ENCODE measurements at regions not wholly inside any gene's neighbourhood (a gene's known extent, or its start where the extent isn't known, plus 50 kb on each side); places are given as distances from the start of the nearest gene placed in this dataset.

DNA sequence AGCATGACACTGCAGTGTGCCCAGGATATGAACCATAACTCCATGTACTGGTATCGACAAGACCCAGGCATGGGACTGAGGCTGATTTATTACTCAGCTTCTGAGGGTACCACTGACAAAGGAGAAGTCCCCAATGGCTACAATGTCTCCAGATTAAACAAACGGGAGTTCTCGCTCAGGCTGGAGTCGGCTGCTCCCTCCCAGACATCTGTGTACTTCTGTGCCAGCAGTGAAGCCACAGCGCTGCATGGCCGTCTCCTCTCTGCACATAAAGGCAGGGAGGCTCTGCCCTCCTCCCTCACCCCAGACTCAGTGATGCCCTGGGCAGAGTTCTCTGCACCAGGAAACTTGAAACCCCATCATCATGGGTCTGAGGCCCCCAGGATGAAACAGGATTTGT lies 70.7 kb upstream of the PRSS58 start:
- peaks cover 0 to 4% of the 10 kb centered on the region in 2 experiments; a peak in 1 of 5 replicates for H3K27me3 ChIP-seq (ENCODE audit: control insufficient read depth in 1 of 2, insufficient read depth in 2 of 2, low read length in 2 of 2)
- no peak overlapping the region for H3K4me3 ChIP-seq (replicated peaks in 1 of 3; ENCODE audit: insufficient read depth in 1 of 3, low read depth in 2 of 3, low read length in 3 of 3)
- no peaks in the 10 kb centered on the region for H3K9me3 ChIP-seq (ENCODE audit: low read length)
- no peak overlapping the region for H3K27ac ChIP-seq (ENCODE audit: extremely low read length, insufficient read depth, low read length)
- DNase-seq (ENCODE audit: low spot score) (no peak), ATAC-seq (no peak), FAIRE-seq (no peak)
- ChIA-PET POLR2A (no interaction called here), CTCF (ENCODE audit: low intra/inter-chr PET ratio, low total read pairs) (no interaction called here)
- intact Hi-C loops (cut with micrococcal nuclease; ENCODE audit: unreplicated experiment) = no loop called here
- no peak overlapping the region for H3K4me2 ChIP-seq (ENCODE audit: low read depth, low read length)
- H2AFZ ChIP-seq (ENCODE audit: low read length) = no peak overlapping the region
- WGBS (ENCODE audit: low lambda C conversion rate) = 0% methylated on average over 1 of the region's 6 CpGs
- no peaks in the 10 kb centered on the region for H3K36me3 ChIP-seq (replicated peaks in 1 of 2; ENCODE audit: control insufficient read depth in 1 of 2, insufficient read depth in 2 of 2, low read length in 2 of 2)
- H3K4me1 ChIP-seq (ENCODE audit: insufficient read depth, low read length) = no peaks in the 10 kb centered on the region
- H3K9ac ChIP-seq (ENCODE audit: insufficient read depth, low read depth, low read length) = no peak overlapping the region
- H4K20me1 ChIP-seq (ENCODE audit: insufficient read depth, low read length) = no peaks in the 10 kb centered on the region
- no TSS peak for BruUV-seq (replicated peaks)
- in situ Hi-C loops (cut with HindIII; ENCODE audit: extremely low pct_ligation_motif_present, low pct_unique_long_range_greater_than_20kb) = no loop called here
- H3K79me2 ChIP-seq (ENCODE audit: insufficient read depth, low read length) = no peaks in the 10 kb centered on the region
- no peak for TF ChIP-seq RBAK (CRISPR knock-in tag; IDR thresholded peaks at IDR 0.05)
- TF ChIP-seq ATF5 (CRISPR knock-in tag; IDR thresholded peaks at IDR 0.05; ENCODE audit: low read depth) = no peak
- no peak for TF ChIP-seq ZNF496 (CRISPR knock-in tag; IDR thresholded peaks at IDR 0.05; ENCODE audit: insufficient replicate concordance)
- no peak for TF ChIP-seq MIER2 (CRISPR knock-in tag; IDR thresholded peaks at IDR 0.05)
- TF ChIP-seq ZNF143 (CRISPR knock-in tag; IDR thresholded peaks at IDR 0.05) = no peak
- TF ChIP-seq SNAI1 (CRISPR knock-in tag; IDR thresholded peaks at IDR 0.05; ENCODE audit: borderline replicate concordance) = no peak
- no peak for TF ChIP-seq NFE2L1 (CRISPR knock-in tag; IDR thresholded peaks at IDR 0.05; ENCODE audit: borderline replicate concordance)
- TF ChIP-seq HNF1A (IDR thresholded peaks at IDR 0.05; ENCODE audit: low read depth) = no peak
- TF ChIP-seq HNF1A (CRISPR knock-in tag; IDR thresholded peaks at IDR 0.05; ENCODE audit: borderline replicate concordance) = no peak
- no peak for TF ChIP-seq SRSF9 (IDR thresholded peaks at IDR 0.05; ENCODE audit: borderline replicate concordance, insufficient read depth, low read depth, low read length, poor library complexity, severe bottlenecking)
- TF ChIP-seq, protein P1, sequence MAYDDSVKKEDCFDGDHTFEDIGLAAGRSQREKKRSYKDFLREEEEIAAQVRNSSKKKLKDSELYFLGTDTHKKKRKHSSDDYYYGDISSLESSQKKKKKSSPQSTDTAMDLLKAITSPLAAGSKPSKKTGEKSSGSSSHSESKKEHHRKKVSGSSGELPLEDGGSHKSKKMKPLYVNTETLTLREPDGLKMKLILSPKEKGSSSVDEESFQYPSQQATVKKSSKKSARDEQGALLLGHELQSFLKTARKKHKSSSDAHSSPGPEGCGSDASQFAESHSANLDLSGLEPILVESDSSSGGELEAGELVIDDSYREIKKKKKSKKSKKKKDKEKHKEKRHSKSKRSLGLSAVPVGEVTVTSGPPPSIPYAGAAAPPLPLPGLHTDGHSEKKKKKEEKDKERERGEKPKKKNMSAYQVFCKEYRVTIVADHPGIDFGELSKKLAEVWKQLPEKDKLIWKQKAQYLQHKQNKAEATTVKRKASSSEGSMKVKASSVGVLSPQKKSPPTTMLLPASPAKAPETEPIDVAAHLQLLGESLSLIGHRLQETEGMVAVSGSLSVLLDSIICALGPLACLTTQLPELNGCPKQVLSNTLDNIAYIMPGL (CRISPR knock-in tag; IDR thresholded peaks at IDR 0.05; ENCODE audit: borderline replicate concordance in 1 of 2, low read depth in 1 of 2) = no peak
- TF ChIP-seq ARNT2 (CRISPR knock-in tag; IDR thresholded peaks at IDR 0.05; ENCODE audit: low read depth) = no peak
- TF ChIP-seq, protein P2, sequence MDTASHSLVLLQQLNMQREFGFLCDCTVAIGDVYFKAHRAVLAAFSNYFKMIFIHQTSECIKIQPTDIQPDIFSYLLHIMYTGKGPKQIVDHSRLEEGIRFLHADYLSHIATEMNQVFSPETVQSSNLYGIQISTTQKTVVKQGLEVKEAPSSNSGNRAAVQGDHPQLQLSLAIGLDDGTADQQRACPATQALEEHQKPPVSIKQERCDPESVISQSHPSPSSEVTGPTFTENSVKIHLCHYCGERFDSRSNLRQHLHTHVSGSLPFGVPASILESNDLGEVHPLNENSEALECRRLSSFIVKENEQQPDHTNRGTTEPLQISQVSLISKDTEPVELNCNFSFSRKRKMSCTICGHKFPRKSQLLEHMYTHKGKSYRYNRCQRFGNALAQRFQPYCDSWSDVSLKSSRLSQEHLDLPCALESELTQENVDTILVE (CRISPR knock-in tag; IDR thresholded peaks at IDR 0.05) = no peak
- TF ChIP-seq NAIF1 (CRISPR knock-in tag; IDR thresholded peaks at IDR 0.05; ENCODE audit: borderline replicate concordance) = no peak
- TF ChIP-seq ATF7-NPFF (CRISPR knock-in tag; IDR thresholded peaks at IDR 0.05; ENCODE audit: low read depth) = no peak
- TF ChIP-seq, protein P3, sequence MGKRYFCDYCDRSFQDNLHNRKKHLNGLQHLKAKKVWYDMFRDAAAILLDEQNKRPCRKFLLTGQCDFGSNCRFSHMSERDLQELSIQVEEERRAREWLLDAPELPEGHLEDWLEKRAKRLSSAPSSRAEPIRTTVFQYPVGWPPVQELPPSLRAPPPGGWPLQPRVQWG (CRISPR knock-in tag; IDR thresholded peaks at IDR 0.05; ENCODE audit: borderline replicate concordance, low read depth) = no peak
- TF ChIP-seq THYN1 (CRISPR knock-in tag; IDR thresholded peaks at IDR 0.05; ENCODE audit: borderline replicate concordance, low read depth) = no peak
